ENCODE measurements at regions not wholly inside any gene's neighbourhood (a gene's known extent, or its start where the extent isn't known, plus 50 kb on each side); places are given as distances from the start of the nearest gene placed in this dataset.

DNA sequence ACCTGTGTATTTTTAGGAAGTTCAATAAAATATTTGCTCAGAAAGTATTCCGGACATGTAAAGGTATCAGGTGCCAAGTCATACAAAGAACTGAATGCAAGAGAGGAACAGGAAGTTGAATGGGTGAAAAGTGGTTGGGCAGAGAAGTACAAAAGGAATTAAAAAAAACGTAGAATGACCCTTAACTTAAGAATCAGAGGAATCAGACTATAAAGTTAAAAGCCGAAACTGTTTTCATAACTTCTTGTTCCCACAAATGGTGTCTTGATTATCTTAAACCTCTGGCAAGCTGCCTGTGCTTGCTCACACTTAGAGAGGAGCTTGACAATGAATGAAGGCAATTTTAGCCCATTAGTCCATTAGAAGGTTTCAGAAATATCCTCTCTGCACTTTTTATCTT is 81.6 kb upstream of the HHIP start:
- TF ChIP-seq HMG20A (CRISPR knock-in tag; conservative IDR thresholded peaks at IDR 0.05) (no peak), ZSCAN29 (IDR thresholded peaks at IDR 0.05) (no peak)
